HG02852 (cell line): ENCODE measurements at regions not wholly inside any gene's neighbourhood (a gene's known extent, or its start where the extent isn't known, plus 50 kb on each side); places are given as distances from the start of the nearest gene placed in this dataset.
"Not testable (repeated sequence)": the region's sequence is repeated elsewhere in the genome, so short reads cannot be mapped to it uniquely, and the experiment has no call there.

Source experiments
- ATAC-seq: cut with Tn5 transposase; IDR thresholded peaks from one replicate; pipeline ENCODE4 v1.9.1; 2021; ENCODE audit warnings: mild to moderate bottlenecking, moderate library complexity; ENCODE audit not compliant: unreplicated experiment

DNA sequence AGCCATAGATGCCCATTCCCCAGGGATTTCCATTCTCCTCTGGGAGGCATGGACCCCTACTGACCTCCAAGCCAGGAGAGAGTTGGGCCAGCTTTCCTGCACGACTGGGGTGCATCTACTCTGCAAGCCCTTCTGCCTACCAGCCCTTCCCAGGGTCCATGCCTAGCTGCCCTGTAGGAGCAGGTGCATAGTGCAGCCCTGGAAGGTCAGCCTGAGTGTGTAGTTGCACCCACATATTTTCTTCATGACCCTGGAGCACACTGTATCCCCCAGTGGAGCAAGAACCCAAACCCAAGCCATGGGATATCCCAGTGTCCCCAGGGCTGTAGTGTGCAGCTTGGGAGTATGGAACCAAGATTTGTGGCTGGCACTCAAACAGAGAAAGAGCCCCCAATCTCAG is 155.6 kb upstream of the GOLGA6L22 start:
- ATAC-seq = not testable (repeated sequence)
